Amygdala (tissue), 56 donors: ENCODE measurements at regions not wholly inside any gene's neighbourhood (a gene's known extent, or its start where the extent isn't known, plus 50 kb on each side); places are given as distances from the start of the nearest gene placed in this dataset.

ENCODE experiments used
- DNase-seq, 56 donors: peaks; one replicate each; lab custom pipeline; 2025; lab: John Stamatoyannopoulos, UW

- DNase-seq: no peak
These were observed 55.6 kb downstream of the ZNF281 start for GRCh38 chr1:200354243-200354642.

GRCh38 chr1:200353232-200353631 lies 56.6 kb downstream of the ZNF281 start:
- DNase-seq: no peak

- DNase-seq: no peak
These were observed 57.8 kb downstream of the ZNF281 start for GRCh38 chr1:200351826-200352549.

- DNase-seq: no peak
These were observed 58.4 kb downstream of the ZNF281 start for GRCh38 chr1:200351425-200351824.

- no peak for DNase-seq
These were observed 63.1 kb downstream of the ZNF281 start for GRCh38 chr1:200346700-200347099.

- DNase-seq: no peak
These were observed 64.3 kb downstream of the ZNF281 start for GRCh38 chr1:200345520-200345919.

- DNase-seq: no peak
These were observed 66.0 kb downstream of the ZNF281 start for GRCh38 chr1:200343874-200344273.

- no peak for DNase-seq
These were observed 67.1 kb downstream of the ZNF281 start for GRCh38 chr1:200342511-200343311.

GRCh38 chr1:200338451-200338850 lies 71.4 kb downstream of the ZNF281 start:
- DNase-seq: no peak

GRCh38 chr1:200337831-200338230 lies 72.0 kb downstream of the ZNF281 start:
- DNase-seq: no peak

- DNase-seq: no peak
These were observed 72.4 kb downstream of the ZNF281 start for GRCh38 chr1:200337410-200337809.

GRCh38 chr1:200336901-200337391 lies 72.9 kb downstream of the ZNF281 start:
- DNase-seq: no peak

GRCh38 chr1:200336101-200336845 lies 73.6 kb downstream of the ZNF281 start:
- no peak for DNase-seq

- DNase-seq: no peak
These were observed 75.1 kb downstream of the ZNF281 start for GRCh38 chr1:200334661-200335256.

GRCh38 chr1:200333329-200333728 lies 76.5 kb downstream of the ZNF281 start:
- no peak for DNase-seq

- no peak for DNase-seq
These were observed 77.1 kb downstream of the ZNF281 start for GRCh38 chr1:200332716-200333115.

- no peak for DNase-seq
These were observed 79.0 kb downstream of the ZNF281 start for GRCh38 chr1:200330741-200331428.

- no peak for DNase-seq
These were observed 80.5 kb downstream of the ZNF281 start for GRCh38 chr1:200329208-200329882.

GRCh38 chr1:200328379-200328778 lies 81.5 kb downstream of the ZNF281 start:
- no peak for DNase-seq
